HEK293 (cell line): ENCODE measurements at regions not wholly inside any gene's neighbourhood (a gene's known extent, or its start where the extent isn't known, plus 50 kb on each side); places are given as distances from the start of the nearest gene placed in this dataset.

Source experiments
- CTCF ChIA-PET: fragments of 350-600 bp; formaldehyde crosslinking; extraction: SDS; loops from one replicate; lab custom pipeline; 2021; ENCODE audit warnings: antibody characterized with exemption; lab: Yijun Ruan, JAX
- POLR2A ChIA-PET: fragments of 300-600 bp; formaldehyde crosslinking; extraction: SDS; loops from one replicate; lab custom pipeline; 2020; ENCODE audit warnings: antibody characterized with exemption, inconsistent platforms; lab: Yijun Ruan, JAX
- H3K27ac ChIP-seq: fragments of 200-500 bp; sonication (Bioruptor generic); 2 replicates; pipeline ENCODE4 v1.5.1; 2014; ENCODE audit warnings: low read depth, low read length, control low read depth, inconsistent platforms; ENCODE audit errors: extremely low read depth
- H3K36me3 ChIP-seq, 2 experiments: fragments of 200-500 bp in 1 of 2; sonication (Bioruptor generic) in 1 of 2; 1 replicate in 1 of 2; 2 replicates in 1 of 2; pipeline ENCODE4 v1.5.1; 2014 to 2017; ENCODE audit warnings: inconsistent platforms in 2 of 2, low read length in 2 of 2; ENCODE audit not compliant: control insufficient read depth in 2 of 2, insufficient read depth in 1 of 2
- H3K4me1 ChIP-seq: fragments of 200-500 bp; sonication (Bioruptor generic); 2 replicates; pipeline ENCODE4 v1.5.1; 2014; ENCODE audit warnings: mild to moderate bottlenecking, low read length, inconsistent platforms; ENCODE audit not compliant: control insufficient read depth, insufficient read depth
- H3K4me3 ChIP-seq: 2 replicates; pipeline ENCODE4 v1.5.1; 2011; ENCODE audit warnings: low read depth, mild to moderate bottlenecking, control low read depth, low read length, moderate library complexity
- H3K9me3 ChIP-seq: fragments of 200-500 bp; sonication (Bioruptor generic); 2 replicates; pipeline ENCODE4 v1.5.1; 2014; ENCODE audit warnings: low read depth, low read length, inconsistent platforms; ENCODE audit not compliant: control insufficient read depth, insufficient read depth
- BCL11A ChIP-seq: fragments of 450-650 bp; formaldehyde crosslinking; IDR thresholded peaks from 2 replicates; pipeline ENCODE4 v1.5.1; 2016; ENCODE audit warnings: low read depth, missing biosample characterization, missing genetic modification characterization
- BCL11B ChIP-seq: fragments of 450-650 bp; formaldehyde crosslinking; IDR thresholded peaks from 2 replicates; pipeline ENCODE4 v1.5.1; 2016; ENCODE audit warnings: low read depth, missing biosample characterization, missing genetic modification characterization
- BCL6B ChIP-seq: fragments of 450-650 bp; formaldehyde crosslinking; IDR thresholded peaks from 2 replicates; pipeline ENCODE4 v1.5.1; 2017; ENCODE audit warnings: missing biosample characterization, missing genetic modification characterization
- FEZF1 ChIP-seq: fragments of 450-650 bp; formaldehyde crosslinking; IDR thresholded peaks from 2 replicates; pipeline ENCODE4 v1.5.1; 2016; ENCODE audit warnings: missing biosample characterization, missing genetic modification characterization
- HOXC10 ChIP-seq: sonication (generic); formaldehyde crosslinking; IDR thresholded peaks from 2 replicates; pipeline ENCODE4 v1.8.1; 2023; ENCODE audit warnings: mild to moderate bottlenecking, missing genetic modification reagents
- INSM2 ChIP-seq: fragments of 450-650 bp; formaldehyde crosslinking; IDR thresholded peaks from 2 replicates; pipeline ENCODE4 v1.5.1; 2016; ENCODE audit warnings: missing biosample characterization, missing genetic modification characterization
- KLF10 ChIP-seq: fragments of 450-650 bp; IDR thresholded peaks from 2 replicates; pipeline ENCODE4 v1.5.1; 2018; ENCODE audit warnings: missing biosample characterization, mild to moderate bottlenecking, missing genetic modification characterization
- KLF9 ChIP-seq: fragments of 450-650 bp; formaldehyde crosslinking; IDR thresholded peaks from 2 replicates; pipeline ENCODE4 v1.5.1; 2016; ENCODE audit warnings: missing biosample characterization, missing genetic modification characterization, low read depth
- REST ChIP-seq: fragments of 450-650 bp; formaldehyde crosslinking; IDR thresholded peaks from 2 replicates; pipeline ENCODE4 v1.5.1; 2016; ENCODE audit warnings: missing biosample characterization, missing genetic modification characterization
- SP7 ChIP-seq: fragments of 450-650 bp; formaldehyde crosslinking; IDR thresholded peaks from 2 replicates; pipeline ENCODE4 v1.5.1; 2016; ENCODE audit warnings: missing biosample characterization, missing genetic modification characterization
- ZNF114 ChIP-seq: fragments of 450-650 bp; formaldehyde crosslinking; IDR thresholded peaks from 2 replicates; pipeline ENCODE4 v1.5.0; 2017; ENCODE audit warnings: missing biosample characterization, missing genetic modification characterization
- ZNF132 ChIP-seq: fragments of 450-650 bp; formaldehyde crosslinking; IDR thresholded peaks from 2 replicates; pipeline ENCODE4 v1.5.1; 2017; ENCODE audit warnings: missing biosample characterization, missing genetic modification characterization, borderline replicate concordance
- ZNF133 ChIP-seq: fragments of 450-650 bp; formaldehyde crosslinking; IDR thresholded peaks from 2 replicates; pipeline ENCODE4 v1.5.1; 2016; ENCODE audit warnings: missing biosample characterization, missing genetic modification characterization
- ZNF155 ChIP-seq: fragments of 450-650 bp; formaldehyde crosslinking; IDR thresholded peaks from 2 replicates; pipeline ENCODE4 v1.5.1; 2016; ENCODE audit warnings: missing biosample characterization, missing genetic modification characterization
- ZNF239 ChIP-seq: fragments of 450-650 bp; formaldehyde crosslinking; IDR thresholded peaks from 2 replicates; pipeline ENCODE4 v1.5.1; 2016; ENCODE audit warnings: missing biosample characterization, missing genetic modification characterization
- ZNF26 ChIP-seq: fragments of 450-650 bp; formaldehyde crosslinking; IDR thresholded peaks from 2 replicates; pipeline ENCODE4 v1.5.1; 2016; ENCODE audit warnings: missing biosample characterization, missing genetic modification characterization
- ZNF324 ChIP-seq: fragments of 450-650 bp; formaldehyde crosslinking; IDR thresholded peaks from 2 replicates; pipeline ENCODE4 v1.5.1; 2016; ENCODE audit warnings: missing biosample characterization, missing genetic modification characterization
- ZNF391 ChIP-seq: fragments of 450-650 bp; formaldehyde crosslinking; IDR thresholded peaks from 2 replicates; pipeline ENCODE4 v1.5.1; 2016; ENCODE audit warnings: low read depth, missing biosample characterization, missing genetic modification characterization, borderline replicate concordance
- ZNF433 ChIP-seq: fragments of 450-650 bp; formaldehyde crosslinking; IDR thresholded peaks from 2 replicates; pipeline ENCODE4 v1.5.1; 2016; ENCODE audit warnings: missing biosample characterization, missing genetic modification characterization, low read depth
- ZNF530 ChIP-seq: fragments of 450-650 bp; formaldehyde crosslinking; IDR thresholded peaks from 2 replicates; pipeline ENCODE4 v1.5.1; 2016; ENCODE audit warnings: low read depth, missing biosample characterization, missing genetic modification characterization
- ZNF654 ChIP-seq: fragments of 450-650 bp; formaldehyde crosslinking; IDR thresholded peaks from 2 replicates; pipeline ENCODE4 v1.5.1; 2016; ENCODE audit warnings: low read depth, missing biosample characterization, missing genetic modification characterization
- ZNF658 ChIP-seq: fragments of 450-650 bp; formaldehyde crosslinking; IDR thresholded peaks from 2 replicates; pipeline ENCODE4; 2016; ENCODE audit warnings: missing biosample characterization, missing genetic modification characterization
- ZNF777 ChIP-seq: fragments of 450-650 bp; formaldehyde crosslinking; IDR thresholded peaks from 2 replicates; pipeline ENCODE4 v1.5.1; 2017; ENCODE audit warnings: missing biosample characterization, missing genetic modification characterization, borderline replicate concordance
- ZSCAN16 ChIP-seq: fragments of 450-650 bp; formaldehyde crosslinking; IDR thresholded peaks from 2 replicates; pipeline ENCODE4 v1.5.1; 2016; ENCODE audit warnings: missing biosample characterization, missing genetic modification characterization
- ZSCAN23 ChIP-seq: fragments of 450-650 bp; formaldehyde crosslinking; IDR thresholded peaks from 2 replicates; pipeline ENCODE4 v1.5.1; 2016; ENCODE audit warnings: missing biosample characterization, missing genetic modification characterization

- no peaks in the 10 kb centered on the region for H3K36me3 ChIP-seq
- H3K4me1 ChIP-seq = no peaks in the 10 kb centered on the region
- no peak for TF ChIP-seq BCL11A
- no peak for TF ChIP-seq ZNF26 (tag by site-specific recombination)
- no peak for TF ChIP-seq ZSCAN16 (tag by site-specific recombination)
- TF ChIP-seq INSM2 (tag by site-specific recombination) = no peak
- TF ChIP-seq KLF9 = no peak
- no peak for TF ChIP-seq FEZF1
- TF ChIP-seq HOXC10 (CRISPR knock-in tag) = no peak
- H3K4me3 ChIP-seq = no peak overlapping the region
- no peaks in the 10 kb centered on the region for H3K9me3 ChIP-seq
- H3K27ac ChIP-seq = no peak overlapping the region
- POLR2A ChIA-PET = no interaction called here
- CTCF ChIA-PET = no interaction called here
Measured at GRCh38 chr4:83917572-83917971, 381.7 kb downstream of the GPAT3 start.

GRCh38 chr4:83910693-83911092 lies 374.8 kb downstream of the GPAT3 start:
- Histone ChIP-seq H3K9me3 (no peaks in the 10 kb centered on the region), H3K4me3 (no peak overlapping the region), H3K36me3 (no peaks in the 10 kb centered on the region), H3K27ac (no peak overlapping the region), H3K4me1 (no peaks in the 10 kb centered on the region)
- ChIA-PET POLR2A (no interaction called here), CTCF (no interaction called here)
- no peak for TF ChIP-seq ZNF530 (tag by site-specific recombination)
- TF ChIP-seq ZNF133 (tag by site-specific recombination) = no peak
- TF ChIP-seq ZNF324 (tag by site-specific recombination) = no peak
- TF ChIP-seq ZNF654 (tag by site-specific recombination) = no peak
- TF ChIP-seq ZNF777 (tag by site-specific recombination) = no peak
- TF ChIP-seq ZSCAN16 (tag by site-specific recombination) = no peak
- TF ChIP-seq BCL6B = no peak
- no peak for TF ChIP-seq ZNF132 (tag by site-specific recombination)
- no peak for TF ChIP-seq ZNF114 (tag by site-specific recombination)
- no peak for TF ChIP-seq ZNF433 (tag by site-specific recombination)
- no peak for TF ChIP-seq ZSCAN23 (tag by site-specific recombination)
- TF ChIP-seq ZNF391 (tag by site-specific recombination) = no peak
- TF ChIP-seq ZNF658 = no peak
- no peak for TF ChIP-seq ZNF239 (tag by site-specific recombination)
- TF ChIP-seq KLF10 = no peak
- no peak for TF ChIP-seq REST (tag by site-specific recombination)
- TF ChIP-seq SP7 = no peak
- no peak for TF ChIP-seq BCL11B (tag by site-specific recombination)
- no peak for TF ChIP-seq ZNF155 (tag by site-specific recombination)
